GM12878 (cell line): ENCODE measurements at regions not wholly inside any gene's neighbourhood (a gene's known extent, or its start where the extent isn't known, plus 50 kb on each side); places are given as distances from the start of the nearest gene placed in this dataset.

ENCODE experiments used
- ATAC-seq: fragments of 200-7000 bp; cut with Tn5 transposase; 3 replicates; pipeline ENCODE4 v1.9.1; 2020; ENCODE audit warnings: mild to moderate bottlenecking, moderate library complexity
- BruUV-seq: library from RNA; stranded (reverse); fragments of 400-500 nt; replicated peaks from 2 replicates; lab custom pipeline; 2021; lab: Mats Ljungman, UMichigan
- CTCF ChIA-PET: fragments of 300-600 bp; sonication (Branson Sonifier 250); formaldehyde crosslinking; extraction: SDS; loops from one replicate; lab custom pipeline; 2021; ENCODE audit warnings: inconsistent platforms; lab: Yijun Ruan, JAX
- POLR2A ChIA-PET: fragments of 350-600 bp; formaldehyde crosslinking; extraction: SDS; loops from one replicate; lab custom pipeline; 2021; ENCODE audit warnings: inconsistent platforms; lab: Charles Lee
- RAD21 ChIA-PET: fragments of 300-600 bp; sonication (Branson Sonifier 250); formaldehyde crosslinking; loops from one replicate; lab custom pipeline; 2023; ENCODE audit warnings: antibody characterized with exemption; ENCODE audit not compliant: unreplicated experiment; lab: Charles Lee
- SMC1A ChIA-PET: fragments of 300-600 bp; sonication (Branson Sonifier 250); formaldehyde crosslinking; loops from one replicate; lab custom pipeline; 2023; ENCODE audit not compliant: unreplicated experiment, uncharacterized antibody; lab: Charles Lee
- DNase-seq: peaks from one replicate; pipeline ENCODE4 v3.0.0-alpha.2; 2011; ENCODE audit warnings: low read depth, low spot score
- FAIRE-seq: peaks from 3 replicates; lab custom pipeline; 2011; peaks lifted over from hg19 to GRCh38; lab: Jason Lieb, UNC
- H2AFZ ChIP-seq: 2 replicates; pipeline ENCODE4 v1.6.0; 2011; ENCODE audit warnings: low read depth, low read length, control low read depth; ENCODE audit not compliant: control insufficient read depth
- H3K27ac ChIP-seq: 2 replicates; pipeline ENCODE4 v1.5.1; 2011; ENCODE audit warnings: control low read depth; ENCODE audit not compliant: control insufficient read depth, insufficient read depth
- H3K27me3 ChIP-seq, 2 experiments: replicated peaks in 1 of 2; 2 replicates each; pipeline versions ENCODE4 v1.6.0 to v1.6.1; 2011; ENCODE audit warnings: low read length in 1 of 2; ENCODE audit not compliant: control insufficient read depth in 2 of 2, insufficient read depth in 2 of 2
- H3K36me3 ChIP-seq, 2 experiments: 2 replicates each; pipeline ENCODE4 v1.5.1; 2011; ENCODE audit warnings: low read length in 1 of 2; ENCODE audit not compliant: control insufficient read depth in 2 of 2, insufficient read depth in 2 of 2
- H3K4me1 ChIP-seq: 2 replicates; pipeline ENCODE4 v1.6.1; 2011; ENCODE audit warnings: mild to moderate bottlenecking, low read length, moderate library complexity, mixed read lengths; ENCODE audit not compliant: control insufficient read depth, insufficient read depth
- H3K4me2 ChIP-seq: 2 replicates; pipeline ENCODE4 v1.6.0; 2011; ENCODE audit warnings: control low read depth; ENCODE audit not compliant: control insufficient read depth, insufficient read depth
- H3K4me3 ChIP-seq: fragments of 200-600 bp; sonication (generic); 2 replicates; pipeline ENCODE4 v1.5.1; 2016
- H3K79me2 ChIP-seq: 2 replicates; pipeline ENCODE4 v1.6.0; 2011; ENCODE audit warnings: low read length; ENCODE audit not compliant: control insufficient read depth, insufficient read depth
- H3K9ac ChIP-seq: 2 replicates; pipeline ENCODE4 v1.8.0; 2011; ENCODE audit warnings: low read length, control low read depth, mixed read lengths; ENCODE audit not compliant: control insufficient read depth, insufficient read depth
- H3K9me3 ChIP-seq: replicated peaks from 3 replicates; pipeline ENCODE4 v1.5.1; 2011; ENCODE audit warnings: mild to moderate bottlenecking, low read length; ENCODE audit not compliant: control insufficient read depth, insufficient read depth
- H4K20me1 ChIP-seq: 2 replicates; pipeline ENCODE4 v1.6.0; 2011; ENCODE audit not compliant: control insufficient read depth, insufficient read depth
- ATF7 ChIP-seq: fragments of 450-650 bp; IDR thresholded peaks from 2 replicates; pipeline ENCODE4 v1.6.1; 2016; ENCODE audit warnings: low read depth, mild to moderate bottlenecking
- BMI1 ChIP-seq: fragments of 450-650 bp; IDR thresholded peaks from 2 replicates; pipeline ENCODE4 v1.6.1; 2016; ENCODE audit warnings: mild to moderate bottlenecking, moderate library complexity, borderline replicate concordance
- NFIC ChIP-seq: IDR thresholded peaks from 2 replicates; pipeline ENCODE4 v1.6.1; 2012; ENCODE audit warnings: low read depth, mild to moderate bottlenecking, inconsistent platforms, low read length, moderate library complexity
- PML ChIP-seq: IDR thresholded peaks from 2 replicates; pipeline ENCODE4 v1.6.1; 2012; ENCODE audit warnings: low read length, inconsistent platforms
- SRF ChIP-seq, 2 experiments: IDR thresholded peaks; 2 replicates each; pipeline ENCODE4 v1.6.1; 2011; ENCODE audit warnings: low read depth in 2 of 2, low read length in 2 of 2, mild to moderate bottlenecking in 1 of 2, moderate library complexity in 1 of 2
- TARDBP ChIP-seq: IDR thresholded peaks from 2 replicates; pipeline ENCODE4 v1.6.1; 2016; ENCODE audit warnings: borderline replicate concordance
- WGBS: methylation state at CpG from one replicate; pipeline ENCODE4 v1.1.6; 2016; ENCODE audit warnings: low lambda C conversion rate; ENCODE audit not compliant: insufficient replicate concordance, insufficient coverage; ENCODE audit errors: missing lambda C conversion rate; 5-methylcytosine and 5-hydroxymethylcytosine counted together
- in situ Hi-C: fragments of 300-500 bp; cut with MboI; formaldehyde crosslinking; loops from 9 replicates; pipeline ENCODE4 v1.14.3; 2018; ENCODE audit warnings: mixed read lengths
- intact Hi-C: fragments of 100-400 bp; cut with micrococcal nuclease; formaldehyde crosslinking; loops from one replicate; pipeline ENCODE4 v1.14.2; 2022; ENCODE audit not compliant: unreplicated experiment
- TF ChIP-seq, protein P1 (sequence below): fragments of 150-350 bp; IDR thresholded peaks from 2 replicates; pipeline ENCODE4 v1.6.1; 2014; ENCODE audit warnings: mild to moderate bottlenecking, low read depth, low read length
- TF ChIP-seq, protein P2 (sequence below): IDR thresholded peaks from 2 replicates; pipeline ENCODE4 v1.6.1; 2011; ENCODE audit warnings: borderline replicate concordance, low read depth, mild to moderate bottlenecking, moderate library complexity, low read length; ENCODE audit not compliant: insufficient read depth, poor library complexity, severe bottlenecking
- TF ChIP-seq, protein P3 (sequence below): fragments of 450-650 bp; conservative IDR thresholded peaks from 2 replicates; pipeline ENCODE4 v1.6.1; 2017; ENCODE audit warnings: mild to moderate bottlenecking, moderate library complexity

DNA sequence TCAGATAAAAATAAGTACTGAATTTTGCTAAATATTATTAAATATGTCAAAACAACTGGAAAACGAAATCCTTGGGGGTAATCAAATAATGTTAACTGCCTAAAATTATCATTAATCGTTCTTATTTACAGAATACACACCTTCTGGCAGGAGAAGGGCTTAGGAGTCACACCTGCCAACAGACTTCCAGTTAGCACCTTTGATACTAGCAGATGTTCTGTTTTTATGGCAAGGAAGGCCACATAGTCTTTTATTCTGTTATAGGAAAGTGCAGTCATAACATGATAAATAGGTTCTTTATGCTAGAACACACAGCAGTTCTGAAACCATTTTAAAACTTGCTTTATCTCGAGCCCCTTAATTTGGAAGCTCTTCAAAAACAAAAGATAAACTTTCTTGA lies 464.1 kb downstream of the UTRN start:
- ChIA-PET SMC1A (interaction anchor here (1.0 to 1.9 kb wide), 3 partner anchors 11 to 95 kb away, joined by 4 to 6 read pairs (median 5); no protein-coding TSS in a partner anchor), CTCF (interaction anchor here (0.7 to 1.8 kb wide), 4 partner anchors 14 to 93 kb away, joined by 3 to 4 read pairs (median 4); no protein-coding TSS in a partner anchor), RAD21 (interaction anchor here (1.0 kb wide), 1 partner anchor 30 kb away, joined by 3 read pairs; no protein-coding TSS in a partner anchor), POLR2A (no interaction called here)
- 71% methylated on average over 3 of the region's 3 CpGs for WGBS
- Histone ChIP-seq H4K20me1 (no peaks in the 10 kb centered on the region), H3K9me3 (no peaks in the 10 kb centered on the region), H3K4me3 (no peak overlapping the region), H3K9ac (no peak overlapping the region), H3K27me3 (no peaks in the 10 kb centered on the region), H3K4me2 (no peak overlapping the region), H2AFZ (no peak overlapping the region), H3K4me1 (peaks cover 6% of the 10 kb centered on the region; the same call in 1 of the 2 replicates), H3K36me3 (0 out of 4 replicates have a peak, but pooled peaks cover 0 to 4% of the 10 kb centered on the region in 2 experiments), H3K79me2 (no peaks in the 10 kb centered on the region), H3K27ac (no peak overlapping the region)
- ATAC-seq = no peak
- intact Hi-C loops = no loop called here
- DNase-seq = no peak
- no peak for FAIRE-seq
- in situ Hi-C loops = no loop called here
- TF ChIP-seq TARDBP (no peak), PML (no peak), ATF7 (no peak), SRF (IDR thresholded peaks at IDR 0.05; ENCODE audit: low read depth in 2 of 2, low read length in 2 of 2) (no peak), BMI1 (no peak), NFIC (no peak)
- TF ChIP-seq, protein P1, sequence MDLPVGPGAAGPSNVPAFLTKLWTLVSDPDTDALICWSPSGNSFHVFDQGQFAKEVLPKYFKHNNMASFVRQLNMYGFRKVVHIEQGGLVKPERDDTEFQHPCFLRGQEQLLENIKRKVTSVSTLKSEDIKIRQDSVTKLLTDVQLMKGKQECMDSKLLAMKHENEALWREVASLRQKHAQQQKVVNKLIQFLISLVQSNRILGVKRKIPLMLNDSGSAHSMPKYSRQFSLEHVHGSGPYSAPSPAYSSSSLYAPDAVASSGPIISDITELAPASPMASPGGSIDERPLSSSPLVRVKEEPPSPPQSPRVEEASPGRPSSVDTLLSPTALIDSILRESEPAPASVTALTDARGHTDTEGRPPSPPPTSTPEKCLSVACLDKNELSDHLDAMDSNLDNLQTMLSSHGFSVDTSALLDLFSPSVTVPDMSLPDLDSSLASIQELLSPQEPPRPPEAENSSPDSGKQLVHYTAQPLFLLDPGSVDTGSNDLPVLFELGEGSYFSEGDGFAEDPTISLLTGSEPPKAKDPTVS = no peak
- TF ChIP-seq, protein P2, sequence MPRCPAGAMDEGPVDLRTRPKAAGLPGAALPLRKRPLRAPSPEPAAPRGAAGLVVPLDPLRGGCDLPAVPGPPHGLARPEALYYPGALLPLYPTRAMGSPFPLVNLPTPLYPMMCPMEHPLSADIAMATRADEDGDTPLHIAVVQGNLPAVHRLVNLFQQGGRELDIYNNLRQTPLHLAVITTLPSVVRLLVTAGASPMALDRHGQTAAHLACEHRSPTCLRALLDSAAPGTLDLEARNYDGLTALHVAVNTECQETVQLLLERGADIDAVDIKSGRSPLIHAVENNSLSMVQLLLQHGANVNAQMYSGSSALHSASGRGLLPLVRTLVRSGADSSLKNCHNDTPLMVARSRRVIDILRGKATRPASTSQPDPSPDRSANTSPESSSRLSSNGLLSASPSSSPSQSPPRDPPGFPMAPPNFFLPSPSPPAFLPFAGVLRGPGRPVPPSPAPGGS = no peak
- TF ChIP-seq, protein P3, sequence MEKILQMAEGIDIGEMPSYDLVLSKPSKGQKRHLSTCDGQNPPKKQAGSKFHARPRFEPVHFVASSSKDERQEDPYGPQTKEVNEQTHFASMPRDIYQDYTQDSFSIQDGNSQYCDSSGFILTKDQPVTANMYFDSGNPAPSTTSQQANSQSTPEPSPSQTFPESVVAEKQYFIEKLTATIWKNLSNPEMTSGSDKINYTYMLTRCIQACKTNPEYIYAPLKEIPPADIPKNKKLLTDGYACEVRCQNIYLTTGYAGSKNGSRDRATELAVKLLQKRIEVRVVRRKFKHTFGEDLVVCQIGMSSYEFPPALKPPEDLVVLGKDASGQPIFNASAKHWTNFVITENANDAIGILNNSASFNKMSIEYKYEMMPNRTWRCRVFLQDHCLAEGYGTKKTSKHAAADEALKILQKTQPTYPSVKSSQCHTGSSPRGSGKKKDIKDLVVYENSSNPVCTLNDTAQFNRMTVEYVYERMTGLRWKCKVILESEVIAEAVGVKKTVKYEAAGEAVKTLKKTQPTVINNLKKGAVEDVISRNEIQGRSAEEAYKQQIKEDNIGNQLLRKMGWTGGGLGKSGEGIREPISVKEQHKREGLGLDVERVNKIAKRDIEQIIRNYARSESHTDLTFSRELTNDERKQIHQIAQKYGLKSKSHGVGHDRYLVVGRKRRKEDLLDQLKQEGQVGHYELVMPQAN = no peak
- no TSS peak for BruUV-seq
